ENCODE measurements at regions not wholly inside any gene's neighbourhood (a gene's known extent, or its start where the extent isn't known, plus 50 kb on each side); places are given as distances from the start of the nearest gene placed in this dataset.

GRCh38 chr12:5185435-5186069, 141.9 kb downstream of the KCNA5 start:
- no peak for TF ChIP-seq CTCF (IDR thresholded peaks at IDR 0.05; ENCODE audit: unreplicated experiment)
- H3K9me3 Mint-ChIP-seq (ENCODE audit: low read depth), result peaks cover 2% of the 10 kb centered on the region
- DNase-seq (ENCODE audit: low spot score, unreplicated experiment), result no peak
- H3K27ac Mint-ChIP-seq, result no peak overlapping the region
- no peak overlapping the region for H3K4me3 Mint-ChIP-seq (ENCODE audit: low read depth)
- H3K27me3 Mint-ChIP-seq, result peaks cover 44% of the 10 kb centered on the region
- peaks cover 11% of the 10 kb centered on the region for H3K4me1 Mint-ChIP-seq (ENCODE audit: low read depth)
- no peaks in the 10 kb centered on the region for H3K36me3 Mint-ChIP-seq (ENCODE audit: insufficient read depth)

DNA sequence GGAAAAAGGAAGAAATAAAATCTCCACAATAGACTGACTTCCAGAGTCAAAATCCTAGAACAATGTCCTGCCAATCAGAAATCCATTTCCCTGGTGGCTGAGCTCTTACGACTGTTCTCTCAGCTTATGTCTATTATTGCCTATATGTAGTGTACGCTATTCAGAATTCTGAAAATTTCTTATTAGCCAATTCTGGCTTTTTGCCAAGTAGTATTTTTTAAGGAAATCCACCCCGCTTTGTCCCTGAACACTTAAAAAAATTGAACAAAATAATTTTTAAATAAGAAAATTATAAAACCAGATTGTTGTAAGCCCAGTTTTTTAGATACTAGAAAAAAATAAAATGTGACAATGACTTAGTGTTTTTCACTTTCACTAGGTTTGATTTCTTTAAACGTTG, 143.0 kb downstream of the KCNA5 start:
- no peak for TF ChIP-seq CTCF (IDR thresholded peaks at IDR 0.05; ENCODE audit: unreplicated experiment)
- H3K9me3 Mint-ChIP-seq (ENCODE audit: low read depth), result peaks cover 2% of the 10 kb centered on the region
- no peak for DNase-seq (ENCODE audit: low spot score, unreplicated experiment)
- H3K4me1 Mint-ChIP-seq (ENCODE audit: low read depth), result peaks cover 9% of the 10 kb centered on the region
- no peaks in the 10 kb centered on the region for H3K36me3 Mint-ChIP-seq (ENCODE audit: insufficient read depth)
- no peak overlapping the region for H3K27ac Mint-ChIP-seq
- H3K4me3 Mint-ChIP-seq (ENCODE audit: low read depth), result no peak overlapping the region
- peaks cover 48% of the 10 kb centered on the region for H3K27me3 Mint-ChIP-seq

DNA sequence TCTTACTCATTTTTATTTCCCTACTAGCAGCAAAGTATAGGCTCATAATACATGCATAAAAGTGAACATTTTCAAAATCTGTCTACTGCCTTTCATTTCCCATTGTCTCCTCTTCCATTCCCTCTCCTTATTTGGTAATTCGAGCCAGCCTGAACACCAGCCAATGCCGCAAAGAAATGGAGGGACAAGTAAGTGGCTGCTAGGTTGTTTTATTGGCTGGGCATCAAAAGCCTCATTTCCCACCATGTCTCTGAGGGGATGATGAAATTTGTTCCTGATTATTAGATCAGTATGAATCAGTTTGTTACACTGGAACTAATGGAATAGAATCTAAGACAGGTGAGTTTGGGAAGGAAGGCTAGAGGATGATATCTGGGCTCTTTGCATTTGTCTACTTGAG, 143.5 kb downstream of the KCNA5 start:
- Mint-ChIP-seq H3K27ac (no peak overlapping the region), H3K4me3 (ENCODE audit: low read depth) (no peak overlapping the region), H3K9me3 (ENCODE audit: low read depth) (peaks cover 2% of the 10 kb centered on the region), H3K36me3 (ENCODE audit: insufficient read depth) (no peaks in the 10 kb centered on the region), H3K27me3 (peaks cover 53% of the 10 kb centered on the region), H3K4me1 (ENCODE audit: low read depth) (peaks cover 9% of the 10 kb centered on the region)
- no peak for TF ChIP-seq CTCF (IDR thresholded peaks at IDR 0.05; ENCODE audit: unreplicated experiment)
- DNase-seq (ENCODE audit: low spot score, unreplicated experiment), result no peak

DNA sequence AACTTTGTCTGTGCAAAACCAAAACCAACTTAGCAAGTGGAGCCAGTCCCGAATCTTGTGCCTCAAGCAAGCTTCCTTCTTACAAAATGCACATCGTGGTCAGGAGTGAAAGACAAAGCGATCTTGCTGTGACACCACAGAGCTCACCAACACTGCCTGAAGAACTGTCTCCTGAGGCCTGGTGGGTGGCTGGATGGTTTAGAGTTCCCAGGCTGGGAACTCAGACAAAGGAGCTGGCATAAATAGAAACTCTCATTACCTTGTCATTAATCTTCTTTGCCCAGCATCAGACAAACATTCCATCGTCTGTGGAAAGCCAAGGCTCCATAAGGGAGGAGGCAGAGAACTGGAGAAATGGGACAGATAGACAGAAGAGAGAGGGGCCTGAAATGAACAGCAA, 144.8 kb downstream of the KCNA5 start:
- DNase-seq (ENCODE audit: low spot score, unreplicated experiment), result no peak
- peaks cover 62% of the 10 kb centered on the region for H3K27me3 Mint-ChIP-seq
- H3K27ac Mint-ChIP-seq, result no peak overlapping the region
- H3K9me3 Mint-ChIP-seq (ENCODE audit: low read depth), result peaks cover 2% of the 10 kb centered on the region
- peaks cover 9% of the 10 kb centered on the region for H3K4me1 Mint-ChIP-seq (ENCODE audit: low read depth)
- H3K4me3 Mint-ChIP-seq (ENCODE audit: low read depth), result no peak overlapping the region
- H3K36me3 Mint-ChIP-seq (ENCODE audit: insufficient read depth), result no peaks in the 10 kb centered on the region
- no peak for TF ChIP-seq CTCF (IDR thresholded peaks at IDR 0.05; ENCODE audit: unreplicated experiment)

DNA sequence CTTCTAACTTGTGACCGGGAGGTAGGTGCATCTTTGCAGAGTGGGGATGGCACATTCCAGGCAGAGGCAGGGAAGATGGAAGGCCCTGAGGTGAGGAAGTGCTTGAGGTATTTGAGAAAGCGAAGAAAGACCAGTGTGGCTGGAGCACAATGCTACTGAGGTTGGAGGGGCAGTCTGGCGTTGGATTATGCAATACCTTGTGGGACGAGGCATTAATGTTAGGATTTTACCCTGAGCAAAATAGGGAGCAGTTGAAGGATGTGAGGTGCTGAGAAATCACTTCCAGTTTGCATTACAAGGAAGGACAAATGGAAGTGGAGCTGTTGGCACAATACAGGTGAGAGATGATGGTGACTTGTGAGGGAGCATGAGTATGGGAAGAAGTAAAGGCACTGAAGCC, 145.5 kb downstream of the KCNA5 start:
- Mint-ChIP-seq H3K27ac (no peak overlapping the region), H3K36me3 (ENCODE audit: insufficient read depth) (no peaks in the 10 kb centered on the region), H3K4me3 (ENCODE audit: low read depth) (no peak overlapping the region), H3K9me3 (ENCODE audit: low read depth) (peaks cover 2% of the 10 kb centered on the region), H3K27me3 (peaks cover 66% of the 10 kb centered on the region), H3K4me1 (ENCODE audit: low read depth) (peaks cover 9% of the 10 kb centered on the region)
- no peak for TF ChIP-seq CTCF (IDR thresholded peaks at IDR 0.05; ENCODE audit: unreplicated experiment)
- no peak for DNase-seq (ENCODE audit: low spot score, unreplicated experiment)
